WTC11 (cell line): ENCODE measurements at regions not wholly inside any gene's neighbourhood (a gene's known extent, or its start where the extent isn't known, plus 50 kb on each side); places are given as distances from the start of the nearest gene placed in this dataset.

ENCODE experiments used
- ATAC-seq: fragments of 200-7000 bp; cut with Tn5 transposase; 2 replicates; pipeline ENCODE4 v1.10.0; 2021; ENCODE audit warnings: mild to moderate bottlenecking, moderate library complexity
- CTCF ChIA-PET: fragments of 300-600 bp; sonication (Branson Sonifier 250); formaldehyde crosslinking; loops from one replicate; lab custom pipeline; 2021; ENCODE audit warnings: antibody characterized with exemption; lab: Charles Lee
- POLR2A ChIA-PET: fragments of 350-600 bp; sonication (Branson Sonifier 250); formaldehyde crosslinking; loops from one replicate; lab custom pipeline; 2021; ENCODE audit warnings: antibody characterized with exemption; lab: Charles Lee
- DNase-seq: peaks from one replicate; pipeline ENCODE4 v3.0.0; 2021; ENCODE audit warnings: low spot score
- H3K27ac Mint-ChIP-seq: 2 replicates; pipeline ENCODE4 v1.8.0; 2021; ENCODE audit warnings: mixed read lengths
- H3K27me3 Mint-ChIP-seq: 2 replicates; pipeline ENCODE4 v1.8.0; 2021; ENCODE audit warnings: low read depth, mild to moderate bottlenecking, moderate library complexity, mixed read lengths
- H3K36me3 Mint-ChIP-seq: 2 replicates; pipeline ENCODE4 v1.8.0; 2021; ENCODE audit warnings: mixed read lengths
- H3K4me1 Mint-ChIP-seq: 2 replicates; pipeline ENCODE4 v1.8.0; 2022; ENCODE audit warnings: mixed read lengths
- H3K4me3 Mint-ChIP-seq: 2 replicates; pipeline ENCODE4 v1.8.0; 2021; ENCODE audit warnings: mild to moderate bottlenecking, moderate library complexity, mixed read lengths
- H3K9me3 Mint-ChIP-seq: 2 replicates; pipeline ENCODE4 v1.8.0; 2021; ENCODE audit warnings: mixed read lengths
- CREM ChIP-seq: sonication (generic); formaldehyde crosslinking; IDR thresholded peaks from 2 replicates; pipeline ENCODE4 v1.8.1; 2022; ENCODE audit warnings: mild to moderate bottlenecking, missing genetic modification reagents, moderate library complexity
- ESRRA ChIP-seq: sonication (generic); formaldehyde crosslinking; IDR thresholded peaks from 2 replicates; pipeline ENCODE4 v1.8.1; 2022; ENCODE audit warnings: mild to moderate bottlenecking, missing genetic modification reagents, borderline replicate concordance
- ETV6 ChIP-seq: sonication (generic); formaldehyde crosslinking; IDR thresholded peaks from 2 replicates; pipeline ENCODE4 v1.8.1; 2022; ENCODE audit warnings: mild to moderate bottlenecking, missing genetic modification reagents
- FOXP1 ChIP-seq: sonication (generic); formaldehyde crosslinking; IDR thresholded peaks from 2 replicates; pipeline ENCODE4 v1.8.0; 2022; ENCODE audit warnings: missing genetic modification reagents, mild to moderate bottlenecking, moderate library complexity, borderline replicate concordance
- KAT7 ChIP-seq: sonication (generic); formaldehyde crosslinking; IDR thresholded peaks from 2 replicates; pipeline ENCODE4 v1.8.1; 2023; ENCODE audit warnings: missing genetic modification reagents, mild to moderate bottlenecking, borderline replicate concordance
- NFYB ChIP-seq: sonication (generic); formaldehyde crosslinking; conservative IDR thresholded peaks from 2 replicates; pipeline ENCODE4 v1.8.0; 2022; ENCODE audit warnings: low read depth, missing genetic modification reagents
- OVOL2 ChIP-seq: fragments of 250-450 bp; sonication (Bioruptor Pico); IDR thresholded peaks from 2 replicates; pipeline ENCODE4 v1.9.0; 2021; ENCODE audit warnings: mild to moderate bottlenecking, borderline replicate concordance
- TEAD4 ChIP-seq: sonication (generic); formaldehyde crosslinking; IDR thresholded peaks from 2 replicates; pipeline ENCODE4 v1.8.0; 2022; ENCODE audit warnings: mild to moderate bottlenecking, missing genetic modification reagents
- ZBTB21 ChIP-seq: sonication (generic); formaldehyde crosslinking; IDR thresholded peaks from 2 replicates; pipeline ENCODE4 v1.8.1; 2023; ENCODE audit warnings: mild to moderate bottlenecking, missing genetic modification reagents, borderline replicate concordance
- ZNF121 ChIP-seq: sonication (generic); formaldehyde crosslinking; IDR thresholded peaks from 2 replicates; pipeline ENCODE4 v1.8.0; 2023; ENCODE audit warnings: missing genetic modification reagents
- TF ChIP-seq, protein P1 (sequence below): fragments of 200-600 bp; IDR thresholded peaks from 2 replicates; pipeline ENCODE4 v1.8.0; 2022; ENCODE audit warnings: antibody characterized with exemption
- TF ChIP-seq, protein P2 (sequence below): fragments of 250-450 bp; sonication (Bioruptor Pico); IDR thresholded peaks from 2 replicates; pipeline ENCODE4 v1.9.0; 2021; ENCODE audit warnings: mild to moderate bottlenecking
- TF ChIP-seq, protein P3 (sequence below): sonication (generic); formaldehyde crosslinking; IDR thresholded peaks from 2 replicates; pipeline ENCODE4 v1.8.0; 2022; ENCODE audit warnings: mild to moderate bottlenecking, missing genetic modification reagents
- TF ChIP-seq, protein P4 (sequence below): sonication (generic); formaldehyde crosslinking; IDR thresholded peaks from 2 replicates; pipeline ENCODE4 v1.8.1; 2022; ENCODE audit warnings: mild to moderate bottlenecking, moderate library complexity, missing genetic modification reagents
- TF ChIP-seq, protein P5 (sequence below): sonication (generic); formaldehyde crosslinking; IDR thresholded peaks from 2 replicates; pipeline ENCODE4 v1.8.0; 2022; ENCODE audit warnings: mild to moderate bottlenecking, missing genetic modification reagents
- TF ChIP-seq, protein P6 (sequence below): sonication (generic); formaldehyde crosslinking; IDR thresholded peaks from 2 replicates; pipeline ENCODE4 v1.8.0; 2022; ENCODE audit warnings: mild to moderate bottlenecking, missing genetic modification reagents
- TF ChIP-seq, protein P7 (sequence below): sonication (generic); formaldehyde crosslinking; IDR thresholded peaks from 2 replicates; pipeline ENCODE4 v1.8.1; 2023; ENCODE audit warnings: mild to moderate bottlenecking, missing genetic modification reagents, moderate library complexity

DNA sequence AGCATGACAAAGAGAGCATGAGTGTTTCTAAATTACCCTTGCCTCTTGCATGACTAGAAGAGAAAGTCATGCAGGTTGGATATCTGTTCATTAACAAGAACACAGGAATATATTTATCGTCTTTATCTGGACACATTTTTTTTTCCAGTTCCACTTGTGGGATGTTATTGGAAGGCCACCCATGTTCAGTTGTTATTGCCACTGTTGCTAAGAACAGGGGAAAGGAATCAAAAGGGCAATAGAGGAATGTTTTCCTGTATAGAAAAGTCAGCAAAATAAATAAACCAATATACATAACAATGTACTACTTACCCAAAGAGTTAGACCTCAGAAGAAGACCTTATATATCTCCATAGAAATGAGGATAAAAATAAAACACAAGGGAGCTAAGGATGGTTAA, 270.1 kb downstream of the QDPR start:
- POLR2A ChIA-PET: no interaction called here
- ATAC-seq: no peak
- no peak for DNase-seq
- CTCF ChIA-PET: no interaction called here
- H3K9me3 Mint-ChIP-seq: 0 out of 2 replicates have a peak, but pooled peaks cover 4% of the 10 kb centered on the region
- peaks cover 12% of the 10 kb centered on the region for H3K4me1 Mint-ChIP-seq
- H3K36me3 Mint-ChIP-seq: no peaks in the 10 kb centered on the region
- no peak overlapping the region for H3K27ac Mint-ChIP-seq
- TF ChIP-seq ESRRA (CRISPR knock-in tag) (no peak), TEAD4 (CRISPR knock-in tag) (no peak), OVOL2 (CRISPR knock-in tag) (no peak), CREM (no peak), ETV6 (CRISPR knock-in tag) (no peak), KAT7 (CRISPR knock-in tag) (no peak)
- TF ChIP-seq, protein P1, sequence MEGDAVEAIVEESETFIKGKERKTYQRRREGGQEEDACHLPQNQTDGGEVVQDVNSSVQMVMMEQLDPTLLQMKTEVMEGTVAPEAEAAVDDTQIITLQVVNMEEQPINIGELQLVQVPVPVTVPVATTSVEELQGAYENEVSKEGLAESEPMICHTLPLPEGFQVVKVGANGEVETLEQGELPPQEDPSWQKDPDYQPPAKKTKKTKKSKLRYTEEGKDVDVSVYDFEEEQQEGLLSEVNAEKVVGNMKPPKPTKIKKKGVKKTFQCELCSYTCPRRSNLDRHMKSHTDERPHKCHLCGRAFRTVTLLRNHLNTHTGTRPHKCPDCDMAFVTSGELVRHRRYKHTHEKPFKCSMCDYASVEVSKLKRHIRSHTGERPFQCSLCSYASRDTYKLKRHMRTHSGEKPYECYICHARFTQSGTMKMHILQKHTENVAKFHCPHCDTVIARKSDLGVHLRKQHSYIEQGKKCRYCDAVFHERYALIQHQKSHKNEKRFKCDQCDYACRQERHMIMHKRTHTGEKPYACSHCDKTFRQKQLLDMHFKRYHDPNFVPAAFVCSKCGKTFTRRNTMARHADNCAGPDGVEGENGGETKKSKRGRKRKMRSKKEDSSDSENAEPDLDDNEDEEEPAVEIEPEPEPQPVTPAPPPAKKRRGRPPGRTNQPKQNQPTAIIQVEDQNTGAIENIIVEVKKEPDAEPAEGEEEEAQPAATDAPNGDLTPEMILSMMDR: no peak
- TF ChIP-seq, protein P2, sequence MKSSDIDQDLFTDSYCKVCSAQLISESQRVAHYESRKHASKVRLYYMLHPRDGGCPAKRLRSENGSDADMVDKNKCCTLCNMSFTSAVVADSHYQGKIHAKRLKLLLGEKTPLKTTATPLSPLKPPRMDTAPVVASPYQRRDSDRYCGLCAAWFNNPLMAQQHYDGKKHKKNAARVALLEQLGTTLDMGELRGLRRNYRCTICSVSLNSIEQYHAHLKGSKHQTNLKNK (CRISPR knock-in tag): no peak
- TF ChIP-seq, protein P3, sequence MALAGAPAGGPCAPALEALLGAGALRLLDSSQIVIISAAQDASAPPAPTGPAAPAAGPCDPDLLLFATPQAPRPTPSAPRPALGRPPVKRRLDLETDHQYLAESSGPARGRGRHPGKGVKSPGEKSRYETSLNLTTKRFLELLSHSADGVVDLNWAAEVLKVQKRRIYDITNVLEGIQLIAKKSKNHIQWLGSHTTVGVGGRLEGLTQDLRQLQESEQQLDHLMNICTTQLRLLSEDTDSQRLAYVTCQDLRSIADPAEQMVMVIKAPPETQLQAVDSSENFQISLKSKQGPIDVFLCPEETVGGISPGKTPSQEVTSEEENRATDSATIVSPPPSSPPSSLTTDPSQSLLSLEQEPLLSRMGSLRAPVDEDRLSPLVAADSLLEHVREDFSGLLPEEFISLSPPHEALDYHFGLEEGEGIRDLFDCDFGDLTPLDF: no peak
- TF ChIP-seq, protein P4, sequence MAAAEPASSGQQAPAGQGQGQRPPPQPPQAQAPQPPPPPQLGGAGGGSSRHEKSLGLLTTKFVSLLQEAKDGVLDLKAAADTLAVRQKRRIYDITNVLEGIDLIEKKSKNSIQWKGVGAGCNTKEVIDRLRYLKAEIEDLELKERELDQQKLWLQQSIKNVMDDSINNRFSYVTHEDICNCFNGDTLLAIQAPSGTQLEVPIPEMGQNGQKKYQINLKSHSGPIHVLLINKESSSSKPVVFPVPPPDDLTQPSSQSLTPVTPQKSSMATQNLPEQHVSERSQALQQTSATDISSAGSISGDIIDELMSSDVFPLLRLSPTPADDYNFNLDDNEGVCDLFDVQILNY (CRISPR knock-in tag): no peak
- no peak overlapping the region for H3K4me3 Mint-ChIP-seq
- no peaks in the 10 kb centered on the region for H3K27me3 Mint-ChIP-seq

DNA sequence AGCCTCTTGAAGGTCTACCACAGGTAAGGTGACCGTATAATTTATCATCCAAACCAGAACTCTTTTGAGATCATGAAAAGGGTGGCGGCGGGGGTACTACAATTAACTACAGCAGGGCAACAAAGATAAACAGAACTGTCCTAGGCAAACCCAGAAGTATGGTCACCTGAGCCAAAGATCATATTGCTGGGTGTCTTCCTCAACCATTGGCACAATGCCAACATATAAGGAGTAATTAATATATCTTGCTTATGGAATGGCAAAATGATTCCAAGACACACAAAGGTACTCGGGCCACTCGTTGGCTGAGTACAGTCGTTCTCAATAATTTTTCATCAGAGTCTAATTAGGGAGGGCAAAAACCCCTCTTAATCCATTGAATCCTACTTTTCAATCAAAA, 273.3 kb downstream of the QDPR start:
- TF ChIP-seq NFYB (CRISPR knock-in tag) (no peak), ESRRA (CRISPR knock-in tag) (no peak), ZNF121 (CRISPR knock-in tag) (no peak), ZBTB21 (CRISPR knock-in tag) (no peak), CREM (no peak), FOXP1 (CRISPR knock-in tag) (no peak)
- TF ChIP-seq, protein P5, sequence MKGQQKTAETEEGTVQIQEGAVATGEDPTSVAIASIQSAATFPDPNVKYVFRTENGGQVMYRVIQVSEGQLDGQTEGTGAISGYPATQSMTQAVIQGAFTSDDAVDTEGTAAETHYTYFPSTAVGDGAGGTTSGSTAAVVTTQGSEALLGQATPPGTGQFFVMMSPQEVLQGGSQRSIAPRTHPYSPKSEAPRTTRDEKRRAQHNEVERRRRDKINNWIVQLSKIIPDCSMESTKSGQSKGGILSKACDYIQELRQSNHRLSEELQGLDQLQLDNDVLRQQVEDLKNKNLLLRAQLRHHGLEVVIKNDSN (CRISPR knock-in tag): no peak
- TF ChIP-seq, protein P3: no peak
- TF ChIP-seq, protein P6, sequence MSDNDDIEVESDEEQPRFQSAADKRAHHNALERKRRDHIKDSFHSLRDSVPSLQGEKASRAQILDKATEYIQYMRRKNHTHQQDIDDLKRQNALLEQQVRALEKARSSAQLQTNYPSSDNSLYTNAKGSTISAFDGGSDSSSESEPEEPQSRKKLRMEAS (CRISPR knock-in tag): no peak
- TF ChIP-seq, protein P7, sequence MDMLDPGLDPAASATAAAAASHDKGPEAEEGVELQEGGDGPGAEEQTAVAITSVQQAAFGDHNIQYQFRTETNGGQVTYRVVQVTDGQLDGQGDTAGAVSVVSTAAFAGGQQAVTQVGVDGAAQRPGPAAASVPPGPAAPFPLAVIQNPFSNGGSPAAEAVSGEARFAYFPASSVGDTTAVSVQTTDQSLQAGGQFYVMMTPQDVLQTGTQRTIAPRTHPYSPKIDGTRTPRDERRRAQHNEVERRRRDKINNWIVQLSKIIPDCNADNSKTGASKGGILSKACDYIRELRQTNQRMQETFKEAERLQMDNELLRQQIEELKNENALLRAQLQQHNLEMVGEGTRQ (CRISPR knock-in tag): no peak
- 0 out of 2 replicates have a peak, but pooled peaks cover 4% of the 10 kb centered on the region for H3K9me3 Mint-ChIP-seq
- peaks cover 13% of the 10 kb centered on the region for H3K4me1 Mint-ChIP-seq
- ATAC-seq (no peak), DNase-seq (no peak)
- H3K36me3 Mint-ChIP-seq: no peaks in the 10 kb centered on the region
- H3K27me3 Mint-ChIP-seq: no peaks in the 10 kb centered on the region
- POLR2A ChIA-PET: no interaction called here
- CTCF ChIA-PET: no interaction called here
- H3K27ac Mint-ChIP-seq: no peak overlapping the region
- no peak overlapping the region for H3K4me3 Mint-ChIP-seq
